CD4-positive, alpha-beta T cell treated with Interleukin-10 for 1 hour (primary cell): ENCODE measurements at regions not wholly inside any gene's neighbourhood (a gene's known extent, or its start where the extent isn't known, plus 50 kb on each side); places are given as distances from the start of the nearest gene placed in this dataset.
"Not testable (repeated sequence)": the region's sequence is repeated elsewhere in the genome, so short reads cannot be mapped to it uniquely, and the experiment has no call there.

ENCODE experiments used
- DNase-seq: peaks from one replicate; pipeline ENCODE4 v3.0.0-alpha.2; 2020

- no peak for DNase-seq
Observed at GRCh38 chr16:8183176-8184099, 406.9 kb downstream of the TMEM114 start.

GRCh38 chr16:8182761-8183160 lies 407.6 kb downstream of the TMEM114 start:
- DNase-seq, result no peak

- DNase-seq, result no peak
Observed at GRCh38 chr16:8179615-8180014, 410.7 kb downstream of the TMEM114 start.

- no peak for DNase-seq
Observed at GRCh38 chr16:8178271-8178670, 412.0 kb downstream of the TMEM114 start.

- DNase-seq, result no peak
Observed at GRCh38 chr16:8175411-8175810, 414.9 kb downstream of the TMEM114 start.

GRCh38 chr16:8173111-8173644 lies 417.1 kb downstream of the TMEM114 start:
- peak; percentile 1 for DNase-seq

- no peak for DNase-seq
Observed at GRCh38 chr16:8172551-8172950, 417.8 kb downstream of the TMEM114 start.

- no peak for DNase-seq
Observed at GRCh38 chr16:8168016-8168415, 422.3 kb downstream of the TMEM114 start.

- no peak for DNase-seq
Observed at GRCh38 chr16:8167436-8167835, 422.9 kb downstream of the TMEM114 start.

GRCh38 chr16:8158051-8158450 lies 432.3 kb downstream of the TMEM114 start:
- DNase-seq, result no peak

- DNase-seq, result no peak
Observed at GRCh38 chr16:8155275-8155674, 435.0 kb downstream of the TMEM114 start.

GRCh38 chr16:8146256-8147012 lies 443.9 kb downstream of the TMEM114 start:
- no peak for DNase-seq

- DNase-seq, result no peak
Observed at GRCh38 chr16:8138666-8139065, 451.6 kb downstream of the TMEM114 start.

- DNase-seq, result no peak
Observed at GRCh38 chr16:8137606-8138005, 452.7 kb downstream of the TMEM114 start.

- DNase-seq, result no peak
Observed at GRCh38 chr16:8130197-8130596, 460.1 kb downstream of the TMEM114 start.

GRCh38 chr16:8127070-8127469 lies 463.2 kb downstream of the TMEM114 start:
- DNase-seq, result no peak

- DNase-seq, result no peak
Observed at GRCh38 chr16:8126313-8126712, 464.0 kb downstream of the TMEM114 start.

- DNase-seq, result no peak
Observed at GRCh38 chr16:8120001-8120400, 470.3 kb downstream of the TMEM114 start.

- DNase-seq, result no peak
Observed at GRCh38 chr16:8115814-8116213, 474.5 kb downstream of the TMEM114 start.

GRCh38 chr16:8114941-8115340 lies 475.4 kb downstream of the TMEM114 start:
- DNase-seq, result not testable (repeated sequence)

GRCh38 chr16:8113843-8114242 lies 476.5 kb downstream of the TMEM114 start:
- no peak for DNase-seq

GRCh38 chr16:8110572-8111514 lies 479.5 kb downstream of the TMEM114 start:
- no peak for DNase-seq
